OCI-LY1 (cell line): ENCODE measurements at regions not wholly inside any gene's neighbourhood (a gene's known extent, or its start where the extent isn't known, plus 50 kb on each side); places are given as distances from the start of the nearest gene placed in this dataset.

Experiments
- H2AFZ ChIP-seq: fragments of 200-600 bp; sonication (generic), shearing (Covaris generic); 2 replicates; pipeline ENCODE4 v1.6.0; 2014; ENCODE audit warnings: antibody characterized with exemption, mild to moderate bottlenecking, low read length
- H3F3A ChIP-seq: fragments of 200-600 bp; sonication (generic), shearing (Covaris generic); 2 replicates; pipeline ENCODE4 v1.6.0; 2014; ENCODE audit warnings: mild to moderate bottlenecking, antibody characterized with exemption, low read length, moderate library complexity; ENCODE audit not compliant: insufficient read depth
- H3K27ac ChIP-seq: fragments of 200-600 bp; sonication (generic); 2 replicates; pipeline ENCODE4 v1.5.1; 2014; ENCODE audit warnings: low read length, mixed run types, mild to moderate bottlenecking, low read depth; ENCODE audit not compliant: poor library complexity, severe bottlenecking
- H3K27me3 ChIP-seq: fragments of 200-600 bp; sonication (generic); 2 replicates; pipeline ENCODE4 v1.6.0; 2014; ENCODE audit warnings: antibody characterized with exemption, mild to moderate bottlenecking, low read length, moderate library complexity; ENCODE audit not compliant: insufficient read depth
- H3K36me3 ChIP-seq: fragments of 200-600 bp; sonication (generic); 2 replicates; pipeline ENCODE4 v1.6.1; 2014; ENCODE audit warnings: mild to moderate bottlenecking, antibody characterized with exemption, low read length, moderate library complexity, mixed read lengths; ENCODE audit not compliant: insufficient read depth
- H3K4me1 ChIP-seq: fragments of 200-600 bp; sonication (generic); 2 replicates; pipeline ENCODE4 v1.5.1; 2014; ENCODE audit warnings: mild to moderate bottlenecking, low read length, moderate library complexity; ENCODE audit not compliant: insufficient read depth, severe bottlenecking
- H3K4me2 ChIP-seq: fragments of 200-600 bp; sonication (generic), shearing (Covaris generic); 2 replicates; pipeline ENCODE4 v1.6.1; 2014; ENCODE audit warnings: low read length
- H3K4me3 ChIP-seq: fragments of 200-600 bp; sonication (generic); 2 replicates; pipeline ENCODE4 v1.5.1; 2014; ENCODE audit warnings: low read length, low read depth, mild to moderate bottlenecking, mixed read lengths; ENCODE audit not compliant: poor library complexity, severe bottlenecking
- H3K79me2 ChIP-seq: fragments of 200-600 bp; shearing (Covaris generic); 2 replicates; pipeline ENCODE4 v1.6.1; 2016; ENCODE audit warnings: mixed run types, low read length, mixed read lengths; ENCODE audit not compliant: insufficient read depth
- H3K9ac ChIP-seq: fragments of 200-600 bp; sonication (generic), shearing (Covaris generic); 2 replicates; pipeline ENCODE4 v1.6.1; 2014; ENCODE audit warnings: mild to moderate bottlenecking, low read length, mixed read lengths
- H3K9me2 ChIP-seq: fragments of 200-600 bp; sonication (generic), shearing (Covaris generic); 2 replicates; pipeline ENCODE4 v1.6.1; 2014; ENCODE audit warnings: low read depth, mild to moderate bottlenecking, low read length, mixed read lengths
- H3K9me3 ChIP-seq: fragments of 200-600 bp; shearing (Covaris generic); 2 replicates; pipeline ENCODE4 v1.6.1; 2014; ENCODE audit warnings: low read length, mixed read lengths
- H4K20me1 ChIP-seq: fragments of 200-600 bp; sonication (generic), shearing (Covaris generic); 2 replicates; pipeline ENCODE4 v1.6.0; 2016; ENCODE audit warnings: mild to moderate bottlenecking, low read length; ENCODE audit not compliant: insufficient read depth
- EZH2 ChIP-seq: fragments of 200-600 bp; sonication (generic), shearing (Covaris generic); IDR thresholded peaks from 2 replicates; pipeline ENCODE4 v1.8.0; 2017; ENCODE audit warnings: borderline replicate concordance, mixed run types, mild to moderate bottlenecking, antibody characterized with exemption, low read length, moderate library complexity, mixed read lengths
- TF ChIP-seq, protein P1 (sequence below): fragments of 200-600 bp; sonication (generic), shearing (Covaris generic); IDR thresholded peaks from 2 replicates; pipeline ENCODE4 v1.5.1; 2017; ENCODE audit warnings: mild to moderate bottlenecking, antibody characterized with exemption, low read length, moderate library complexity, mixed read lengths

DNA sequence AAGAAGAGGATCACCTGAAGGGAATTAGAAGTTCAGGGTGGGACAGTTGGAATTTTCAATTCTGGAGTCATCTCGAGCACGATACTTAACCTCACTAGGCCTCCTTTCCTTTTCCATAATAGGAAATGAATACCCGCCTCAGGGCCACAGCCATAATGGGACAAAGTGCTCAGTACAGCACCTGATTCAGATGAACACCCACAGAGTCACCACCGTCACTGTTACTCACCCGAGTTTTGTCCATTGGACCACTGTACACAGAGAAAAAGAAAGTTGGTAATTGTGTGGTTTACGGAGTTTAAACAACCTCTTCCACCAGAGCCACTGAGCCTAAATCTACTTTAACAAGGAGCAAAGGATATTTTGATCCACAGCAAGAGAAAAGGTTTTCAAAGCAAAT lies 122.0 kb upstream of the NDUFV2 start:
- no peak overlapping the region; the same call in 1 of the 2 replicates for H2AFZ ChIP-seq
- no peak overlapping the region for H3K27ac ChIP-seq
- H4K20me1 ChIP-seq, result no peaks in the 10 kb centered on the region
- H3K4me2 ChIP-seq, result no peak overlapping the region
- no peaks in the 10 kb centered on the region for H3K36me3 ChIP-seq
- H3K9me3 ChIP-seq, result no peaks in the 10 kb centered on the region
- H3K27me3 ChIP-seq, result no peaks in the 10 kb centered on the region
- no peaks in the 10 kb centered on the region for H3K79me2 ChIP-seq
- no peaks in the 10 kb centered on the region for H3F3A ChIP-seq
- no peak overlapping the region for H3K9ac ChIP-seq
- peaks cover 16% of the 10 kb centered on the region for H3K4me1 ChIP-seq
- TF ChIP-seq EZH2, result no peak
- TF ChIP-seq, protein P1, sequence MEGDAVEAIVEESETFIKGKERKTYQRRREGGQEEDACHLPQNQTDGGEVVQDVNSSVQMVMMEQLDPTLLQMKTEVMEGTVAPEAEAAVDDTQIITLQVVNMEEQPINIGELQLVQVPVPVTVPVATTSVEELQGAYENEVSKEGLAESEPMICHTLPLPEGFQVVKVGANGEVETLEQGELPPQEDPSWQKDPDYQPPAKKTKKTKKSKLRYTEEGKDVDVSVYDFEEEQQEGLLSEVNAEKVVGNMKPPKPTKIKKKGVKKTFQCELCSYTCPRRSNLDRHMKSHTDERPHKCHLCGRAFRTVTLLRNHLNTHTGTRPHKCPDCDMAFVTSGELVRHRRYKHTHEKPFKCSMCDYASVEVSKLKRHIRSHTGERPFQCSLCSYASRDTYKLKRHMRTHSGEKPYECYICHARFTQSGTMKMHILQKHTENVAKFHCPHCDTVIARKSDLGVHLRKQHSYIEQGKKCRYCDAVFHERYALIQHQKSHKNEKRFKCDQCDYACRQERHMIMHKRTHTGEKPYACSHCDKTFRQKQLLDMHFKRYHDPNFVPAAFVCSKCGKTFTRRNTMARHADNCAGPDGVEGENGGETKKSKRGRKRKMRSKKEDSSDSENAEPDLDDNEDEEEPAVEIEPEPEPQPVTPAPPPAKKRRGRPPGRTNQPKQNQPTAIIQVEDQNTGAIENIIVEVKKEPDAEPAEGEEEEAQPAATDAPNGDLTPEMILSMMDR, result no peak
- no peaks in the 10 kb centered on the region for H3K9me2 ChIP-seq
- H3K4me3 ChIP-seq, result no peak overlapping the region

DNA sequence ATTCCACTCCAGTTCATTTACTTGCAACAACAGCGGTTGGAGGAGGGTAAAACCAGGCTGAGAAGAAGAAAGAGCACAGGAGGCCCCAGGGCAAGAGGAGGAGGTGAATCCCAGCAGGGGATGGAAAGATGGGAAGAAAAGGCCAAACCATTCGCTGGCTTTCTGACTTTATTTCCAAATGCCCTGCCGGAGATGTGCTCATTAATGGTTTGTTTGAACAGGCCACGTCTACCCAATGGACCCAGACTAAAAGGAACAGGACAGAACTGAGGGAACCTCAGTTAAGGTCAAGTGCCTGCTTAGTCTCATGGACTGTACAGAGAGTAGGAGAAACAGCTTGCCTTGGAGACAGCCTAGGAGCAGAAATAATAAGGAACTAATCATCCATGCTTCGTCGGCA lies 121.6 kb upstream of the NDUFV2 start:
- Histone ChIP-seq H3F3A (no peaks in the 10 kb centered on the region), H3K4me1 (peaks cover 16% of the 10 kb centered on the region), H3K36me3 (no peaks in the 10 kb centered on the region), H3K9me3 (no peaks in the 10 kb centered on the region), H3K9me2 (no peaks in the 10 kb centered on the region), H3K9ac (no peak overlapping the region), H4K20me1 (no peaks in the 10 kb centered on the region), H3K27me3 (no peaks in the 10 kb centered on the region), H3K4me2 (no peak overlapping the region), H3K27ac (no peak overlapping the region), H2AFZ (no peak overlapping the region), H3K4me3 (no peak overlapping the region), H3K79me2 (no peaks in the 10 kb centered on the region)
- TF ChIP-seq, protein P1, result no peak
- no peak for TF ChIP-seq EZH2

DNA sequence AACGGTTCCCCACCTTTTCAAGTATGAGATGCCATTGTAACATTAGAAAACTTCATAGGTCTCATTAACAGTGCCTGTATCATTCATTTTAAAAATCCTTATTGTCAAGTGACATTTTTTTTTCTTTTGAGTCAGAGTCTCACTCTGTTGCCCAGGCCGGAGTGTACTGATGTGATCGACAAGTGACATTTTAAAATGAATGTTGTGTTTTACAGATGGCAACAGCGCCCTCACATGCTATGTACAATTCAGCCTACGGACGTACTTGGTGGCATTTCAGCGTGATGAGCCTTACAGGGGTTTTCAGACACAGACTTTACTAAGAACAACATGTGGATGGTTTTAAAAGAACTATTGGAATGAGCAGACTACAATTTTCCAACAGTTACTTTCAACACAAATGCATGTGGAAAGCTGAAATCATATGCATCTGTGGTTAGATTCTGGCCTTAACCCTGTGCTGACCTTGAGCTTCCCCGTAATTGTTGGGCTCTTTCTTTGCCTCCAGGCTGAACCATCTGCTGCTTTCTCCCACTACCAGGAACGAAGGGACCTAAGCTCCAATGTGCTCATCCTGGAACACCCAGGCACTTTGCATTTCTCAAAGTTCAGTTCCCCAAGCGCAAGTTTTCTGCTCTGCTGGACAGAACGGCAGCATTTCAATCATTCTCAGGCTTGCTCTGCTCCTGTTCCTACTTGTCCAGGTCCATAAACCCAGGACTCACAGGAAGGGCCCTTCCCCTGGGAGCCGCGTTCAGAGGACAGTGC lies 119.9 kb upstream of the NDUFV2 start:
- Histone ChIP-seq H3F3A (no peaks in the 10 kb centered on the region), H3K27ac (no peak overlapping the region), H3K4me3 (no peak overlapping the region), H3K9ac (no peak overlapping the region), H3K9me2 (no peaks in the 10 kb centered on the region), H3K36me3 (no peaks in the 10 kb centered on the region), H4K20me1 (no peaks in the 10 kb centered on the region), H3K4me1 (peaks cover 16% of the 10 kb centered on the region), H3K79me2 (no peaks in the 10 kb centered on the region), H3K27me3 (no peaks in the 10 kb centered on the region), H3K4me2 (no peak overlapping the region), H2AFZ (no peak overlapping the region), H3K9me3 (no peaks in the 10 kb centered on the region)
- TF ChIP-seq, protein P1, result peak; percentile 95
- TF ChIP-seq EZH2, result no peak
